ENCODE measurements at regions not wholly inside any gene's neighbourhood (a gene's known extent, or its start where the extent isn't known, plus 50 kb on each side); places are given as distances from the start of the nearest gene placed in this dataset.
A peak's percentile ranks its signal among the peaks of the same experiment; 100 is the strongest.

DNA sequence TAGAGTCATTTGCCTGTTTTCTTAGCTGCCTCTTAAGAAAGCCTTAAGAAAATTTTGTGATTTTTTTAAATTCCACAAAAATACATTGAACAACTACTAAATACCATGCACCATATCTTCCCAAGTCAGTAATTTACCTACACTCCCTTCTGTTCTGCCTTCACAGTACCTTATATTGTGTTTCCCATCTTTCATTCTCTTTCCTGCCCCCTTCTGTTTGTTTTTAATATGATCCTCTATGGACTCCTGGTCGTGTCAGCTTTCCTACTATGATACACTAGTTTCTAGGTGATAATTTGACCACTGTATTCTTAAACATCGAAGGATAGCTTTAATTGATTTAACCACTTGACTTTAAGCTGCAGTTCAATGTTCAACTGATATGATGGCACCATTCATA is 297.7 kb upstream of the HAND2 start:
- TF ChIP-seq CTCF (IDR thresholded peaks at IDR 0.05; ENCODE audit: control extremely low read depth in 1 of 3, insufficient read depth in 1 of 3, low read depth in 1 of 3, low read length in 3 of 3) = peak in 1 of 3 experiments; percentile 16; a peak in 2 of 4 replicates
- TF ChIP-seq EP300 (IDR thresholded peaks at IDR 0.05; ENCODE audit: borderline replicate concordance in 1 of 2, low read depth in 2 of 2, low read length in 2 of 2) = no peak
- TF ChIP-seq EZH2 (IDR thresholded peaks at IDR 0.05; ENCODE audit: low read depth, low read length, severe bottlenecking) = no peak
- no peak for TF ChIP-seq BRCA1 (IDR thresholded peaks at IDR 0.05; ENCODE audit: low read depth, low read length)
- TF ChIP-seq PHF8 (conservative IDR thresholded peaks at IDR 0.05; ENCODE audit: low read depth, low read length) = no peak
- TF ChIP-seq MAFK (IDR thresholded peaks at IDR 0.05; ENCODE audit: low read depth, low read length) = no peak
- no peak for TF ChIP-seq JUN (IDR thresholded peaks at IDR 0.05; ENCODE audit: low read depth, low read length)
- no peak for TF ChIP-seq GABPA (IDR thresholded peaks at IDR 0.05; ENCODE audit: borderline replicate concordance, insufficient read depth, low read length)
